ENCODE measurements at regions not wholly inside any gene's neighbourhood (a gene's known extent, or its start where the extent isn't known, plus 50 kb on each side); places are given as distances from the start of the nearest gene placed in this dataset.

DNA sequence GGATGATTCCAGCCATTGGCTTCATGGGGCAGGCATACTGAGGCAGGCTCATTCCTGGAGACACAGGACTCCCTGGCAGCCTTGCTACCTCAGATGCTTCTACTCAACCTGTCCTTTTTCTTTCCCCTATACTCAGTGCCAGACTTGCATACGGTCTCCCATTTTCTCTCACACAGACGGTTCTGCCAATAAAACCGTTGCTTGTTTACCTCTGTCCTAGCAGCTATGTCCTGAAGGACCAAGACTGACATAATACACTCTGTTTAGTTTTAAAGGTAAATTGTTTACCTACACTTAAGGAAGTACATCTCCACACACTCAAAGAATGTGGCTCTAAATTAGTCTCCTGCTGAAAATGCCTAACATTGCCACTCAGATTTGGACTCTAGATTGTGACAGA is 151.0 kb upstream of the RFX3 start:
- no peak for TF ChIP-seq CTCF (IDR thresholded peaks at IDR 0.05)
- no peak for TF ChIP-seq POLR2AphosphoS5 (IDR thresholded peaks at IDR 0.05; ENCODE audit: low read depth, low read length)
